Islet of Langerhans (tissue), 1 donor: ENCODE measurements at regions not wholly inside any gene's neighbourhood (a gene's known extent, or its start where the extent isn't known, plus 50 kb on each side); places are given as distances from the start of the nearest gene placed in this dataset.
A peak's percentile ranks its signal among the peaks of the same experiment; 100 is the strongest.

Experiments
- FAIRE-seq: peaks from one replicate; lab custom pipeline; 2011; peaks lifted over from hg19 to GRCh38; lab: Jason Lieb, UNC

DNA sequence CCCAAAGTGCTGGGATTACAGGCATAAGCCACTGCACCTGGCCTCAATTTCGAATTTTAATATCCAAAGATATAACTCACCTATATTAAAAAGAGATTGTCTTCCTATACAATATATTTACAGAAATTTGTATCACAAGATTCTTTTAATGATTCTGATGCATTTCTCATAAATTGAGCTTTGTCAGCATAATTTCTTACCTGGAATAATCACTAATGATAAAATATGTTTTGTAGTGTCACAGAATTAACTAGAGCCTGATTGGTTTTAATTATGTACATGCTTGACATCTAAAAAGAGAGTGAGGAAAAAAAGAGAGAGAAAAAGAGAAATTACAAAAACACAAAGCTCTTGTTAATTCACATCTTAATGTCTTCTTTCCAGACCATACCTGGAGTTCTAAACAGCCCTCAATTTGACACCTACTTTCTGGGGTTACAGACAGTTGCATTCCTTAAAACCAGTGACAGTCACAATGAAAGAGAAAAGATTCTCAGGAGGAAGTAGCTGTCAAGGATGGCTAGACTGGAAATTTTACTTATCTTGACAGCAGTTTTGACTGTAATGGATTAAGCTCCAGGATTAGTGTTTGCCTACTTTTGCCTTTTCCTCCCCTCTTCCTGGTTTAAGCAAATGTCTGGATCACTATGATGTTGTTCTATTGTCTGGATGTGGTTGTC, 214.4 kb downstream of the SPRY2 start:
- no peak for FAIRE-seq

DNA sequence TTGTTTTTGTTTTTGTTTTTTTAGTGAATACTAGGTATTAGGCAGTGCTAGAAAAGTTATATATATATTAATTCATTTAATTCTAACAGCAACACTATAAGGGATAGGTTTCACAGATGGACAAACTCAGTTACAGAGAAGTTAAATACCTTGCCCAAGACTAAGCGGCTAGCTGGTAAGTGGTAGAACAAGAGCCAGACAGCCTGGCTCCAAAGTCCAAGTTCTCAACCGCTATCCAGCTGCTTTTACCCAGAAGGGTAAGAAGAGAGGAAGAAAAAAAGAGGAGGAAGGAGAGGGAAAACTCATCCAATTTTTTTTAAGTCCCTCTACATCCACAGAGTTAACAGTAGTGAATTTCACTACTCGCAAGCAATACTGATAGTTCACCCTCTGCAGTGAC, 217.0 kb downstream of the SPRY2 start:
- FAIRE-seq, result no peak

DNA sequence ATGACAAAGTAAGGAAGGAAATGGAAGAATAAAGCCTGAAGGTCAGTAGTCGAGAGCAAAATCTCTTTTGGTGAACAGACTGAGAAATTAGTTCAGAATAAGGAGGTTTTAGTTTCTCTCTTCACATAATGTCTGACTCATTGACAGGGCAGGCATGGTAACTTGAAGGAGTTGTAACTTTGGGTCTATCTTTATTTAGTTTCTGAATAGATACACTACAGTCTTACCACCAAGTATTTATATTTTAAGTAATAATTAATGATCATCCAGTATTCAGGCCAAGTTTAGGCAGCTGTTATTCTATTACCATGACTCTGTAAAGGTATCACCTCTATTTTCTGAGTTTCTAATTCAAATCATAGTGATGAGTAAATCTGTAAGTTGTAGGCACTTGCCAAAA, 219.9 kb downstream of the SPRY2 start:
- no peak for FAIRE-seq

DNA sequence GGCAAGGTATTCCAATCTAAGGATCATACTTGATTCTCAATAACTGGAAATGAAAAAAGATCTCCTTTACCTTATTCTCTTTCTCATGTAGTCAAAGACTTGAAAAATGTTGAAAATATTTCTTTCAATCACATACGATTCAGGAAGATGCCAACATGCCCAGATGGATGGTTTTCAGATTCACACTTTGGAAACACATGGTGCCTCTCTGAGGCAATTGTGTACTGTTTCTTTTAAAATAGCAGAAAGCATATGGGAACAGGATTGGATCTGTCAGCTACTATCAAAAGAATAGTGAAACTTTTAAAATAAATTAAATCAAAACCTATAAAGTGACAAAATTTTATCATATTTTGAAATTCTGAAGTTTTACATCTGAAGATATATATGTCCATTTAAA, 222.4 kb downstream of the SPRY2 start:
- peak; percentile 13 for FAIRE-seq

DNA sequence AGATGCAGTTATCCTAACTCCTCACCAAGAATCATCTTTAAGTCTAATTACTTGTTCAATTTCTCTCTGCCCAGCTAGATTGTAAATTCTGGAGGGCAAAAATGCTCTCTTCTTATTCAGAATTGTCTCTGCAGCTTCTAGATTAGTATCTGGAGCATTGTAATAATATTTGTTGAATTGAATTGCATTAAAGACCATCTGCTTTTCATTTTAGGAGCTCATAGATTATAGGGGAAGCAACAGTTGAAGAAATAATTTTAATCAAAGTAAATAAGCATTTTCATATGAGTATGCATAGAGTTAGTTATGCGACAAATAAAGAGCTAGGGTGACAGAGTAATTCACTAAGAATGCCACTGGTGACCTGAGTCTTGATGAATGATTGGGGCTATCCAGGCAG, 222.8 kb downstream of the SPRY2 start:
- FAIRE-seq, result no peak

DNA sequence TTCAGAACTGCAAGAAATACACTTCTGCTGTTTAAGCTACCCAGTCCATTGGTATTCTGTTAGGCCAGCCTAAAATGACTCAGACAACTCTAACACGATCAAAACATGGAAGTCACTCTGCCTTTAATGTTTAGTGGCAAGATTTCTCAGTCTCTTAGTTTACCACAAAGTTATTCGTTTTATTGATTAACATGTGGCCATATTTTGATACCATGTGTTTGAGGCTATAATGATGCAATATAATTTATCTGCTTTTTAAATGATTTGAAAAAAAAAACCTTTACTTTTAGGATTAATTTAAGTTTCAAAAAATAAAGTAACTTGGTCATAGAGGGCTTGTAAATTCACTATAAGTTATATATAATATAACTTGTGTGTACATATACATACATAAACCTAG, 223.4 kb downstream of the SPRY2 start:
- no peak for FAIRE-seq

DNA sequence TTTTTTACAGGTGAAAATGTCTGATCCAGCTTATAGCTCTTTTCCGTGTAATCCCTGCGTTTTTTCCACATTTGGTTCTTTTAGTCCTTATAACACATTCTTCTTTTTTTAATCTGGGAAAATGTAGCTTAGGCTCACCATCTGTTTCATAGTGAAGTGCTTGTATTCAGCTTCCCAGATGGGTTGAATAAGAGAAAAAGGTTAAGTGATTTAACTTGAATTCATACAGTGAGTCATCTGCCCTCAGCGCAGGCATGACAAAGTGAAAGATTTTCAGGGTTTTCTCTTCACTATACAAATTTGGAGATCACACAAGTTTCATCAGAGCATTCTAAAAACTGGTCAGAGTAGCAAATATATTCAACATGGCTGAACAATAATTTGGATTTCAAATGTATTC, 224.8 kb downstream of the SPRY2 start:
- peak; percentile 53 for FAIRE-seq

DNA sequence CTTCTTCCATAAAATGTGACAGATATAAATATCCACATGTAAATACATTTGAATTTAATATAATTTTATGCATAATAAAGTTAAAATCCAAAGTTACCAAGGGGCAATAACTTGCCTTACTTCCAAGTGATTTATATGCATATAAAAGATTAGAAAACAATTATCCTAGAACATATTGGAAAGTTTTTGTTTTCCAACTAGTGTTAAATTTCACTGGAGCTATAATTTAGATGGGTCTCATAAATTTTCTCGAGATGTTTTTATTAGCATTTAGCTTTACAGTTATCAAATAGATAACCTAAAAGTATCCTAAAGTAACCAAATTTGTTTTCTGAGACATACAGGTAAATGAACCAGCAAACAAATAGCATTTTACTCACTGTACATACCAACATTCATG, 225.3 kb downstream of the SPRY2 start:
- FAIRE-seq, result no peak

DNA sequence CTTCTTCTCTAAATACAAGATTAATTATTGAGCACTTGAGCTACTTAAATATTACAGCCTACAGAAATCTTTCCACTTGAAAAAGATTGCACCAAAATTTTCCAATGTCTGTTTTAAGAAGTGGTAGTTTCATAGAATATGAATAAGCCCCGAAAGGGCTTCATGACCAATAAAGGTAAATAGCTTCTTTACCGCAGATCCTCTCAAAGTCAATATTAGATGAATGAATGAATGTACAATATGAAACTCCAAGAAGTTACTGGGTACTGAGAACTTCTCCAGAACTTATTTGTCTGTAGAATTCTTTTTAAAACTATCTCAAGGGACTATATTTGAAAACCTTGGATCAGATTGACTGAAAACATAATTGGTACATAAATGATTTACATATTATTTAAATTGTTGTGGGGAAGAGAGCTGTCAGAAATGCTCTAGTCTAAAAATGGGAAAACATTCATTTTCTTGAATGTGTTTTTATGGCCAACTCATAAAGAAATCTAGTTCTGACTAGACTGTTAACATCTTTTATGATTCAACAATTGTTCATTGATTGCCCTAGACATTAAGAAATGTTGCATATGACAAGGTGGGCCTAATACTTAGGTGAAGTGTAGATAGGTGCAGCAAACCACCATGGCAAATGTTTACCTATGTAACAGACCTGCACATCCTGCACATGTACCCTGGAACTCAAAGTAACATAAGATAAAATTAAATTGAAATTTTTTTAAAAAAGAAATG, 227.0 kb downstream of the SPRY2 start:
- FAIRE-seq, result peak; percentile 17

DNA sequence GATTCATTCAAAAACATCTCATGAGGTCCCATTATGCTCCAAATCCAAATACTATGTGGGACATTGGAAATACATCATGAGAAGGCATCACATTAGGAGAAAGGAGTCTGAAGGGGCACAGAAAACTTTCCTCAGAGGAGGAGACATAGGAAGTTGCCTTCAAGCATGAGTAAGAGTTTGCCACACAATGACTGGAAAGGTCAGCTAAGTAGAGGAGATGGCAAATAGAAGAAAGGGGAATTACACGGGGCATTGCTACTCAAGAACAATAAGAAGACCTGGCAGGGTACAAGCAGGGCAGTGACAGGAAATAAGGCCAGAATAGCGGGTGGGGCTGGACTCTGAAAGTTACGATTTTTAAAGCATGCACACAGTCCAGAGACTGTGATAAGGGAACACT, 231.6 kb downstream of the SPRY2 start:
- no peak for FAIRE-seq

DNA sequence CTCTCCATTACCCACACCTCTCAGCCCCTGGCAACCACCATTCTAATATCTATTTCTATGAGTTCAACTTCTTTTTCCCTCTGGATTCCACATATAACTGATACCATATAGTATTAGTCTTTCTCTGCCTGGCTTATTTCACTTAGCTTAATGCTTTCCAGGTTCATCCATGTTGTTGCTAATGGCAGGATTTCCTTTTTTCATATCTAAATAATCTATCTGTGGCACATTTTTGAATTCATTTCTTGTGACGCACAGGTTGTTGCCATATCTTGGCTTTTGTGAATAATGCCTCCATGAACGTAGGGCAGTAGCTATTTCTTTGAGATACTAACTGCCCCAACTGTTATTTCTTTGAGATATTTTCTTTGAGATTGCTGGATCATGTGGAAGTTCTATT, 235.6 kb downstream of the SPRY2 start:
- FAIRE-seq, result no peak

DNA sequence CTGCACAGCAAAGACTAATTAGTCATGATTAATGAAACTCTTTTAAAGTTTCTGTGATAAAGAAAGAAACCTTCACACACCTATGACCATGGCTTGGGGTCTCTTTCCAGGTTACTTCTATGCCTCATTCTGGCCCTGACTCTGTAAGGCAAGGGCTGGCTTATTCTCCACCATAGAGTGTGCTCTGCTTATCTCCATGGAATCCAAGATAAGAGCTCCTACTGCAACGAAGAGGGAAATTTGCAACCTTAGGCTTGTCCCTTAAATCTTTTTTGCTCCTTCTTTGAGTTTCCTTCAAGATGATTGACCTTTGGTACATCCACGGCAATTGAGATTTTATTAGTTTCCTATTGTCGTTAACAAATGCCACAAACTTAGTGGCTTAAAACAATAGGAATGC, 239.9 kb downstream of the SPRY2 start:
- FAIRE-seq, result no peak

DNA sequence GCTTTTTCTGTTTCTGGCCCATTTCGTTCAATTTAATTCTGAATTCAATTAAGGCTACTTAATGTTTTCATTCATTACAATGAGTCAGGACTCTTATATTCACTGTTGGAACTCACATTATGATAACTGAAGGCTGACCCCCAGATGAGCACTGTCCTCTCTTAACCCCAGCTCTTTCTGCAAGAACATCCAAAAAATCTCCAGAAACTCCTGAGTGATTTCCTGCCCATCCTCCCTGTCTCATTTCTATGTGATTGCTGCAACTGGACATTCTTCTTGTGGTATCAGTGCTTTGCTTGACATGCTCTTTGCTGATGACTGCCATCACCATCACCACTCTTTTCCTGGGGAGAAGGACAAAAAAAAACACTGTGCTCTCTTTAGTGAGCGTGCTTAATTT, 240.3 kb downstream of the SPRY2 start:
- no peak for FAIRE-seq

DNA sequence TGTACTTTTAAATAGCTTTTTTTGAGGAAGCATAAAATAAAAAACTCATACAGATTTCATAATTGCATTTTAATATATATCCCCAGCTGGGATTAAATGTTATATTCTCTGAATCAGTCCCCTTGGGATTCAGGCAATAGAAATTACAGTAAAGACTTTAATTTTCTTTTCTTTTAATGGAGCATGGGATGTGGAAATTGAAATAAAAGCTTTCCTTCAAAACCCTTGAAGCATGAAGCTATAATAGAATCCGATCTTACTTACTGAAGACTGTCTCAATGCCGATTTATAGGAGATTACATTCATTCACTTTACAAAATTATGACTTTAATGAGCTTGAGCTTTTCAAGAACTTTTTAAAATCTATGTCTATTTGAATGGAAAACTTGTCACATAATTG, 243.4 kb downstream of the SPRY2 start:
- no peak for FAIRE-seq

DNA sequence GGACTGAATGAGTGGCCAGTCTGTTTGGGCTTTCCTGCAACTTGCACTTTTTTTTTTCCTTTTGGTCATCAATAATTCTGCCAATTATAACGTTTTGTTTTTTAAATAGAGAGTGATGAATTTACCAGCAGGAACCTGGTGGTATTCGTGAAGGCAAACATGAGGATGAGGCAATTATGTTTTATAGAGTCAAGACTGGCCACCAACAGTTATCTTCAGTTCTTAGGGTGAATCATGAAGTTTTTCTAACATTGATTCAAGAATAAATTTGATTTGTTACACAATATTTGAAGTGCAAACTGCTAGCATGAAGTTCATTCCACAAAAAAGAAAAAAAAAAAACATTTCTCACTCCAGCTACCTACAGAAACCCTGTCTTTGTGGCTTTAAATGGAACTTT, 244.5 kb downstream of the SPRY2 start:
- FAIRE-seq, result no peak

DNA sequence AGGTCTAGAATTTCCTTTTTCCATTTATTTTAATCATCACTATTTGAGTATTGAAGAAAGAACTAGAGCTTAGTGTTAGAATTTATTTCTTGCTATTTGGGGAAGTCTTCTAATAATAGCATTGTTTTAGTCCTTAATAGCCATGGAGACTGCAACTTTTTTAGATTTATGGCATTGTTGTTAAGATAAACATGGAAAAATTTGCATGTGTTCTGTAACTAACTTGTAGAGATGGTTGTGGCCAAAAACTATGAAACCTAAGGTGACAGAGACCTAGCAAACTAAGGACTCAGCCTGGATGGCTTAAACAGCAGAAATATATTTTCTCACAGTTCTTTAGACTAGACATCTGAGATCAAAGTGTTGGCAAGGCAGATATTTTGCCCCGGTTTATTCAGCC, 246.4 kb downstream of the SPRY2 start:
- FAIRE-seq, result no peak

DNA sequence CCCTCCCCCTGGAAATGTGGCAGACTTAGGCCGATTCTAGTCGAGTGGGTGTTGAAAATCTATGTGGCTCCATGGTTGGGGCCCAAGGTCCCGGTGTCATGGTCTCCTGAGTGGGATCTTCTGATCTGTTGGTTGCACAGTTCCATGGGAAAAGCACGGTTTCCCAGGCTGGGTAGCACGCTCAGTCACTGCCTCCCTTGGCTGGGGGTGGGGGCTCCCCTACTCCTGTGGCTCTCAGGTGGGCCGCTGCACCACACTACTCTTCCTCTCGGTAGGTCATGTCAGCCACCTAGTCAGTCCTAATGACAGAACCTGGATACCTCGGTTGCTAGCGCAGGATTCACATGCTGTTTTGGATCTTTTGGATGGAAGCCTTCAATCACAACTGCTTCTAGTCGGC, 247.0 kb downstream of the SPRY2 start:
- FAIRE-seq, result no peak

DNA sequence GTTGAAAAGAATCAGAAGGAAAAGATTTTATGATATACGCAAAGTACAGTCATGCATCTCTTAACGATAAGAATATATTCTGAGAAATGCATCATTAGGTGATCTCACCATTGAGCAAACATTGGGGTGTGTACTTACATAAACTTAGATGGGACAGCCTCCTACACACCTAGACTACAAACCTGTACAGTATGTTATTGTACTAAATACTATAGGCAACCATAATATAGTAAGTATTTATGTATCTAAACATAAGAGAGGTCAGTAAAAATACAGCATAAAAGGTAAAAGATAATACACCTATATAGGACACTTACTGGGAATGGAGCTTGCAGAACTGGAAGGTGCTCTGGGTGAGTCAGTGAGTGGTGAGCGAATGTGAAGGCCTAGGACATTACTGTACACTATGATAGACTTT, 254.6 kb downstream of the SPRY2 start:
- FAIRE-seq, result no peak

DNA sequence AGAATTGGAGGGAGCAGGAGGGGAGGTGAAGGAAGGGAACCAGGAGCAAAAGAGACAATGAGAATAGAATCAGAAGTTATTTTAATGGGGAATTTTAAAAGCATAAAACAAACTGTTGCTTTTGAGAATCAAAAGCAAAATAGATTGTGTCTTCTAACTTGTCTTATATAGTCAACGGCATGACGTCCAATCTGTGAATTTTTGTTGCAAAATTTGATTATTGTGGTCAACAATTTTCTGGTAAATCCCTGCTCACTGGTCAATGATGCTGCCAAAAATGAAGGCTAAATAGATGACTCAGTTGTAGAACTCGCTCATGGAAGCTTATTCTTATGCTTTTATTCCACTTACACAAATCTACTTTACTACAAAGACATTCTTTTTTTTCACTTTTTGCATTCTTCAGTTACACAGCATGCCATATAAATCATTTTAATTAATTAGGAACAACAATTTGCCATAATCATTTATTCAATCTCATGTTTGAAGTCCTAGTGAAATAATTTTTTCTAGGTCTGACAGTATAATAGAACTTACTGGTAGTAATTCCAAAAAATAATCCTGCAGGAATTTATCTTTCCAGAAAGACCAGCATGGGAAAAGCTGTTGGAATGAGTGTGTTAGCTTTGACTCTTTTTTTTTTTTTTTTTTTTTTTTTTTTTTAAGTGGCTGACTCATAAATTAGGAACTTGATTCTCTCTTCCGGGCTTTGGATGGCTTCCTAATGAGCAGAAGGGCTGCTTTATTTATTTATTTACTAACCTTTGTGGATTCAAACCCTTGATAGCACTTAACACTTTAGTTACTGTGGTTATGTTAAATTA, 256.9 kb downstream of the SPRY2 start:
- peak; percentile 95 for FAIRE-seq

DNA sequence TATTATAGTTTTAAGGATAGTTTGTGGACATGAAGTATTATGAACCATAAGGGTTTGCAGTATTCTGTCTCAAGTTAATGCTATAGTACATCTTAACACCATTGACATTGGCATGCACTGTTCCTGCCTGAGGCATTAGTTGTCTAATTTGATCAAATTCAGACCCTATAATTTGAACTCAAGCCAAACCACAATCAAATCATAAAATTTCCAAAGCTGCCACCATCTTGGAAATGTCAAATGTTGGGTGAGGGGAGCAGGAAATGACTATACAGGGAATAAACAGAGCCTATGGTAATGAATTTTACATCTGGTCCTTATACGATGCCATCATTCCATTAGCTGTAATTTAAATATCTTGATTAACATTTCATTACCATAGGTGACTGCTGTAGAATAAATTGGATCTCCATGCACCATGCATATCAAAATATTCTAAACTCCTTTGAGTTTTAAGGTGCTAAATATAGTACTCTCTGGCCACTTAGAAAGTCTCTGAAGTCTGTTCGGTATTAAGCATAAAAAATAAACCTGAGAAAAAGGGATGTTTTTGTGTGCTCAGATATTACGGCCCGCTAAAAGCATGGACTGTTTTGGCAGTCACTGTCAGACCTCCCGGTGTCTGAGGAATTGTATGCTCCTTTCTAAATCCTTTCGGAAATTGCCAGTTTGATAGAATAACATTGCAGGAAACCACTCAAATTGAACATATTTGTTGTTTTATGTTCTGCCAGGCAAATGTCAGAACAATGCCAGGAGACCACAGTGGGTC, 257.7 kb downstream of the SPRY2 start:
- FAIRE-seq, result no peak

DNA sequence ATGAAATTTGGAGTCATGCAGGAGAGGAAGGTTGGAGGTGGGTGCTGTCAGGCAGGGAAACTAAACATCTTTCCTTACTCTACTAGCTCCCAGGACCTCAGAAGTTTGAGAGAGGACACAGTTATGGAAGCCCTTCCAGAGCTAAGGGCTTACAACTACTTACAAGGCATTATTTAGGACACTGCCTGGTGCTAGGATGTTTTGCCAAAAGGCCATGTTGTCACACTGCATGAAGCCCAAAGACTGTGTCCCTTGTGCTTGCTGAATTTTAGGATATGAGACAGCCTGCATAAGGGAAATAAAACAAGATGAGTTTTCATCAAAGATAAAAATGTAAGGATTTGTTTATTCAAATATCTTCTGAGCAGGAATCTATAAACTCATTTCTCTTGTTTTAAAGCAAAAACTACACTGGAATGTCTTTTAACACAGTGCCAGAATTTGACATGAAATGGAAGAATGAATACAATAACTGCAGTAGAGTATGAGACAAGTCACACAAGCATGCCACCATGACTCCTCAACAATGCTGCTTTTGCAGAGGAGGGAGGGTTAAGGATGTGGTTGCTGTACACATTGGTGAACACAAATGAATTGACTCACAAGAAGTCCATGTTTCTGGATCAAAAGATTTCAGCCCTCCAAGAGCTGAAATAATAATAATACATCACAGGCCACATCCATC, 258.4 kb downstream of the SPRY2 start:
- FAIRE-seq, result no peak

DNA sequence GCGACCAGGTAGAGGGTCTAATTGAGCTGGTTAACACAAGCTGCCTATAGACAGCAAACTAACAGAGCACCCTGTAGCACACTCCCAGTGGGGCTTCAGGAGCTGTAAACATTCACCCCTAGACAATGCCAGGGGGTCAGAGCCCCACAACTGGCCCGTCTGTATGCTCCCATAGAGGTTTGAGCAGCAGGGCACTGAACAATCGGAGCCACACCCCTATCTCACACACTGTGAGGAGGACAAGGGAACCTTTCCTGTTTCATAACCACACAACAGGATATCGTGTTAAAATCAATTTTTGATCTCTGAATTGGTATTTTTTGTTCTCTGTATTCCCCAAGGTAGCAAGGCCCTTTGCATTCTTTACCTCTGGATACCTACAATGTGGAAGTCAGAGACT, 266.1 kb downstream of the SPRY2 start:
- FAIRE-seq, result no peak
